NCI-H2081 (cell line): ENCODE measurements at regions not wholly inside any gene's neighbourhood (a gene's known extent, or its start where the extent isn't known, plus 50 kb on each side); places are given as distances from the start of the nearest gene placed in this dataset.
"Not testable (repeated sequence)": the region's sequence is repeated elsewhere in the genome, so short reads cannot be mapped to it uniquely, and the experiment has no call there.

ENCODE experiments used
- DNase-seq, 2 experiments: peaks; one replicate each; lab custom pipeline; 2025; lab: John Stamatoyannopoulos, UW

GRCh38 chr10:11691319-11691755 lies 50.8 kb upstream of the ECHDC3 start:
- DNase-seq, result no peak

- no peak for DNase-seq
Observed at GRCh38 chr10:11689945-11690736, 52.0 kb upstream of the ECHDC3 start.

- not testable (repeated sequence) for DNase-seq
Observed at GRCh38 chr10:11688448-11688795, 53.8 kb upstream of the ECHDC3 start.

GRCh38 chr10:11687779-11688447 lies 54.3 kb upstream of the ECHDC3 start:
- DNase-seq, result no peak

GRCh38 chr10:11687357-11687771 lies 54.8 kb upstream of the ECHDC3 start:
- no peak for DNase-seq

- DNase-seq, result peak in 1 of 2 experiments; percentile 34
Observed at GRCh38 chr10:11685787-11686218, 56.4 kb upstream of the ECHDC3 start.

DNA sequence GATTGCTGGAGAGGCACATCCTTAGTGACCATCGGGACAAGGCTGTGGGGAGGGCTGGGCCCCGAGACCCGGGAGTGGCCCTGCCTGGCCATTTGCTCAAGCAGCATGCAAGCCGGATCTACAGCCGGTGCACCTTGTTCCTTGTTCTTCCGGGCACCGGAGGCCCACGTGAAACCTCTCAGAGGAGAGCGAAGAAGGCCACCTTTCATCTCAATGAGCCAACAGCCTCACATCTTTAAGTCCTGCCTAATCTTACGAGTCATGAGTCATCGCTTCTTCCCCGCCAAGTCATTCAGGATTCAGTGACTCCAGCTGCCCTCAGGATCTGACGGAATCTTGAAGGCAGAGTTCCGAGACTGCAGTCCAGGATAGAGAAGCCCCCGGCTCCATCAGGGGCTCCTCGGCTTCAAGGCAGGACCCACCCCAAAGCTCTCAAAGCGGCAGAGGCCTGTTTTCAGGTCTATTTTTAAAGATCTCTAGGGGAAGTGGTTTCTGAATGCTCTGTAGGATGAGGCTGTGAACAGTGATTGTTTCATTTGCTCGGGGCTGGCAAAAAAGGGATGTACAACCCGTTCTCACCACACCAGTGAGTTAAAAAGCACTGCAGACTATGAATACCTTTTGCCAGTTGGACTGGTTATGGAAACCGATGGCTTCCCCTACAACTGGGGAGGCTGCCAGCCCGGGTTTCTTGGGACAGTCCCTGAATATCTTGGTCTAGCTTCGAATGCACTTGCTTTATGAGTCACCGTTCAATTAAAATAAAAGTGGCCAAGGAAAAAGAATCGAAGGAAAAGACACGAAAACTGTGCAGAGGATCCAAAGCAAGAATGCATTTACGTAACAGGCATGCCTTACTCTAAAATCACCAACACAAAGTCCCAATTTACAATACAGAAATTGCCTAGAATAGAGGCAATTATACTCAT lies 57.2 kb upstream of the ECHDC3 start:
- no peak for DNase-seq

- not testable (repeated sequence) for DNase-seq
Observed at GRCh38 chr10:11684341-11684716, 57.9 kb upstream of the ECHDC3 start.

DNA sequence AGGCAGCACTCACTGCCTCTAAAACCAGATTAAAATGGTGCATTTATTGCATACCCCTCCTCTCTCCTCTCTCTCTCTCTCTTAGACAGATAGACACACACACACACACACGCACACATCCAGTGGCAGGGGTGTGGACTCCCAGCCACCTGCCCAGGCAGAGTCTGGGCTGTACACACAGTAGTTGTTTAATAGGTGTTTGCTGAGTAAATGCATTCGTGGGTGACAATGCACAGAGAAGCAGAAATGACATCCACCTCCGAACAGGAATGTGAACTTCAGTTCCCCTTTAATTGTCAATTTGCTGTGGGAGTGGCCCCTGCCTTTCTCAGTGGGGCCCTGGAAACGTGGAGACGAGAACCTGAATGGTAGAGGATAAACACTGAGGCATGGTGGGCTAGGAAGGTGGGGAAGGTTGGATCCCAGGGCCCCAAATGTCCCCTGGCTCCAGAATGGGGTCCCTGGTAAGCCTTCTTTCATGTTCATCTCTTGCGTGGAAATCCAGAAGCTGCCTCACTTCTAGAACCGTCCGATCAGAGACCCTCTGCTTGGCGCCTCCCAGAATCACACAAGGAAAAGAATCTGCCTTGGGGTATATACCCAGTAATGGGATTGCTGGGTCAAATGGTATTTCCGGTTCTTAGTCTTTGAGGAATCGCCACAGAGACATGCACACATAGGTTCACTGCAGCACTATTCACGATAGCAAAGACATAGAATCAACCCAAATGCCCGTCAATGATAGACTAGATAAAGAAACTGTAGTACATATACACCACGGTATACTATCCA lies 58.5 kb upstream of the ECHDC3 start:
- peak in 1 of 2 experiments; percentile 27 for DNase-seq

- DNase-seq, result no peak
Observed at GRCh38 chr10:11682851-11683250, 59.3 kb upstream of the ECHDC3 start.

GRCh38 chr10:11682267-11682683 lies 59.9 kb upstream of the ECHDC3 start:
- DNase-seq, result no peak

- DNase-seq, result no peak
Observed at GRCh38 chr10:11680496-11680895, 61.7 kb upstream of the ECHDC3 start.

DNA sequence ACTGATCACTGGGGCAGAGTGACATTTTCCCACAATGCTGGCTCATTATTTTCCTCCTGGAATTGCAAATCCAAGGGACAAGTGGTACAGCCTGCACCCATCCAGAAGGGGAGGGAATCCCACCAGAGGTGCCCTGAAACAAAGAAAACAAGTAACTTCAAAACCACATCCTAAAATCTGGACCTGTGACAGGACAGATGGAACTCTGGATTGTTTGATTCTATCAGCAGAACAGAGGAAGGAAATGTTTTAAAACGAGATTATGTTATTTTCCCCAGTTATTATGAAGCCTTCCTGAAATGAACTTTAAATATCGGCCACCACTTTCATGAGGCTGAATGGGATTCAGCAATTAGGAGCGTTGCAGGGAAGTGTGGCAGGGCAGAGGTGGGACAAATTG lies 62.2 kb upstream of the ECHDC3 start:
- no peak for DNase-seq

- no peak for DNase-seq
Observed at GRCh38 chr10:11678074-11678793, 63.9 kb upstream of the ECHDC3 start.

- DNase-seq, result no peak
Observed at GRCh38 chr10:11677480-11677879, 64.7 kb upstream of the ECHDC3 start.

DNA sequence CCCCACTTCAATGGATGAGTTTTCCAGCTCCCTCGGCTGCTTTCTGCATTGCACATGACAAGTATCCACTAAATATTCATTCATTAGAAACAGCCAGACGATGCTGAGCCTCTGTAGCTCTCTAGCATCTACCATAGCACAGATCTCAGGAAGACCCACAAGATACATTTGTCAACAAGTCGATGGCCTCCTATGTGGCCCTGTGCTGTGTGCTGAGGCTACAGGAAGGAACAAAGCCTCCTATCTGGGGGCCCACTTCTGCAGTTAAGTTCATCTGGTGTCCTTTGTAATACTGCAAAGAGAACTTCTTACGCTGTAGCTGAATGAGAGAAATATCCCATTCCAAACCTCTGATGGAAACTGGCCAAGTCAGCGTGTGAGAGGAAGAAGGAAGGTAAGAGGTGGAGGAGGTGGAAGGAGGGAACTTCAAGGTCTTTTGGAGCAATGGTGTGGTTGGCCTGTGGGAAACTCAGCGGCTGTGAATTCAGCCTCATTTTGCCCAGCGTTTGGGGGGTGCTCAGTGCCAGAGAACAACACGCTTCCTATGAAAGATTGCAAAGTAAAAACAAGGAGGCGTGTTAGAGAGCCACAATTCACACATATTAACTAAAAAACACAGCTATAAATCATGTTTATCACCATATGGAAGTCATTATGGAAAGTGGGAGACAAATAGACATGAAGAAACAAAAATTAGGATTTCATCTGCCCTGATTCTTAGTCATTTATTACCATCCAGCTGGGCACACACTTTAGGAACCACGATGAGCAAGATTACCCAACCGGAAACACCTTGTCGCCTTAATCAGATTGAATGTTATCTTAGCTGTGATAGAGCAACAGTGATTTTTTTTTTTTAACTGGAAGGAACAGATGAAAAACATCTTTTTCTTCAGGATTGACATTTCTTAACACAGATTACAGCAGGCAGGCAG lies 62.2 kb upstream of the USP6NL start:
- no peak for DNase-seq

DNA sequence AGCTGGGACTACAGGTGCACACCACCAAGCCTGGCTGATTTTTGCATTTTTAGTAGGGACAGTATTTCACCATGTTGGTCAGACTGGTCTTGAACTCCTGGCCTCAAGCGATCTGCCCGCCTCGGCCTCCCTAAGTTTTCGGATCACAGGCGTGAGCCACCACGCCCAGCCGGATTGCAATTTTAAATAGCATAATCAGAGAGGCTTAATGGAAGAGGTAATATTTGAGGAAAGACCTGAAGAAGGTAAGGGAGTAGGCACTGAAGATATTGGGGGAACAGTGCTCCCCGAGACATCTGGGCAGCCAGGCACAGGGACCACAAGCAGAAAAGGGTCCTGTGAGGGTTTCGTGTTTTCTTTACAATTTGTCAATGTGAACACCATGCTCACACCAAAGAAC lies 61.4 kb upstream of the USP6NL start:
- DNase-seq, result no peak

DNA sequence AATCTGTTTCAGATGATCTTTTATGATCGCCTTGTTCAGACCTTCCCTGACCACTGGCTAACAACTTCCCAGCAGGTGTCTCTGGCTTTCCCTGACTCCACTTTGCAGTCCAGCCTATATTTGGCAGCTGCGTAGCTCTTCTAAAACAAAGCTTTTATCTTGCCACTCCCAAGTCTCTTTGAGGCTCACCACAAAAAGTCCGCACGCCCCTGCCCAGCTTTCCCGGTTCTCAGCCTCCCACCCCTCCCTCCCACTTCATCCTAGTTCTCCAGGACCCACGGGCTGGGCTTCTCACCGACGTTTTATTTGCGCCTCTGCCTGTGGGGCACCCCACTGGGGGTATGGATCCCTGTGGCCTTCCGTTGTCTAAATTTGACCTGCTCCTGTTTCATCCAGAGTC lies 58.9 kb upstream of the USP6NL start:
- DNase-seq, result no peak

GRCh38 chr10:11668847-11669610 lies 57.6 kb upstream of the USP6NL start:
- DNase-seq, result no peak
